ENCODE measurements at regions not wholly inside any gene's neighbourhood (a gene's known extent, or its start where the extent isn't known, plus 50 kb on each side); places are given as distances from the start of the nearest gene placed in this dataset.

DNA sequence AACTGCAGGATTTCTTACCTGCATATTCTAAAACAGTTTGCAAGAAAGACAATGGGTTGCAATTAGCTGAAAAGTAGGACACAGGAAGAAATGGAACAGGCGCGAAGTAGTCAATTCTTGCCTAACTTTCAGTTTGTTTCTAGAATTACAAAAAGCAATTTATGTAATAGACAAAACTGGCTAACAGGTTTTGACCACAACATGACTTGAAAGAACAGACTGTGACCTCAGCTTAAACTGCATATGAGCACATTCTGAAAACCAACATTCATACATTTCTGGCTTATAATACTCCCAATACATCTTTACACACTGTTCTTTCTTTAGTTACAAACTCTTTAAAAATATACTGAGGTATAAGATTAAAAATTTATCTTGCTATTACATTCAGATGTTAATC lies 405.9 kb upstream of the B3GALT2 start:
- TF ChIP-seq EZH2phosphoT487 (IDR thresholded peaks at IDR 0.05; ENCODE audit: borderline replicate concordance, low read length): no peak
- TF ChIP-seq, protein P1, sequence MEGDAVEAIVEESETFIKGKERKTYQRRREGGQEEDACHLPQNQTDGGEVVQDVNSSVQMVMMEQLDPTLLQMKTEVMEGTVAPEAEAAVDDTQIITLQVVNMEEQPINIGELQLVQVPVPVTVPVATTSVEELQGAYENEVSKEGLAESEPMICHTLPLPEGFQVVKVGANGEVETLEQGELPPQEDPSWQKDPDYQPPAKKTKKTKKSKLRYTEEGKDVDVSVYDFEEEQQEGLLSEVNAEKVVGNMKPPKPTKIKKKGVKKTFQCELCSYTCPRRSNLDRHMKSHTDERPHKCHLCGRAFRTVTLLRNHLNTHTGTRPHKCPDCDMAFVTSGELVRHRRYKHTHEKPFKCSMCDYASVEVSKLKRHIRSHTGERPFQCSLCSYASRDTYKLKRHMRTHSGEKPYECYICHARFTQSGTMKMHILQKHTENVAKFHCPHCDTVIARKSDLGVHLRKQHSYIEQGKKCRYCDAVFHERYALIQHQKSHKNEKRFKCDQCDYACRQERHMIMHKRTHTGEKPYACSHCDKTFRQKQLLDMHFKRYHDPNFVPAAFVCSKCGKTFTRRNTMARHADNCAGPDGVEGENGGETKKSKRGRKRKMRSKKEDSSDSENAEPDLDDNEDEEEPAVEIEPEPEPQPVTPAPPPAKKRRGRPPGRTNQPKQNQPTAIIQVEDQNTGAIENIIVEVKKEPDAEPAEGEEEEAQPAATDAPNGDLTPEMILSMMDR (IDR thresholded peaks at IDR 0.05; ENCODE audit: low read depth, low read length, poor library complexity, severe bottlenecking): no peak
